LNCaP clone FGC (cell line): ENCODE measurements at regions not wholly inside any gene's neighbourhood (a gene's known extent, or its start where the extent isn't known, plus 50 kb on each side); places are given as distances from the start of the nearest gene placed in this dataset.

ENCODE experiments used
- DNase-seq: peaks from one replicate; pipeline ENCODE4 v3.0.0-alpha.2; 2011; ENCODE audit warnings: low read depth
- H3K4me3 ChIP-seq: 2 replicates; pipeline ENCODE4 v1.5.1; 2011; ENCODE audit warnings: mild to moderate bottlenecking, low read depth, low read length, control low read depth
- CTCF ChIP-seq: IDR thresholded peaks from 2 replicates; pipeline ENCODE4 v1.5.1; 2012; ENCODE audit warnings: mild to moderate bottlenecking; ENCODE audit not compliant: control insufficient read depth, insufficient read depth; ENCODE audit errors: extremely low read depth

- no peak for DNase-seq
- H3K4me3 ChIP-seq, result no peak overlapping the region
- no peak for TF ChIP-seq CTCF
Measured at GRCh38 chr19:28731577-28731976, 481.4 kb downstream of the UQCRFS1 start.

- no peak for TF ChIP-seq CTCF
- no peak overlapping the region for H3K4me3 ChIP-seq
- DNase-seq, result no peak
Measured at GRCh38 chr19:28730791-28731512, 482.0 kb downstream of the UQCRFS1 start.

GRCh38 chr19:28727480-28728159 lies 485.3 kb downstream of the UQCRFS1 start:
- no peak overlapping the region for H3K4me3 ChIP-seq

GRCh38 chr19:28726533-28727479 lies 486.1 kb downstream of the UQCRFS1 start:
- DNase-seq, result no peak
- H3K4me3 ChIP-seq, result no peak overlapping the region
- no peak for TF ChIP-seq CTCF

More at GRCh38 chr19:28727480-28728159, 485.3 kb downstream of the UQCRFS1 start:
- DNase-seq, result no peak
- TF ChIP-seq CTCF, result no peak

GRCh38 chr19:28718909-28719308 lies 494.0 kb downstream of the UQCRFS1 start:
- TF ChIP-seq CTCF, result no peak
- no peak for DNase-seq
- no peak overlapping the region for H3K4me3 ChIP-seq

GRCh38 chr19:28715157-28715556 lies 497.8 kb downstream of the UQCRFS1 start:
- TF ChIP-seq CTCF, result no peak
- H3K4me3 ChIP-seq, result no peak overlapping the region
- no peak for DNase-seq
